NB4 (cell line): ENCODE measurements at regions not wholly inside any gene's neighbourhood (a gene's known extent, or its start where the extent isn't known, plus 50 kb on each side); places are given as distances from the start of the nearest gene placed in this dataset.

ENCODE experiments used
- DNase-seq: peaks from one replicate; pipeline ENCODE4 v3.0.0; 2010; ENCODE audit warnings: low read depth
- H3K4me3 ChIP-seq: one replicate; pipeline ENCODE4 v1.5.1; 2011; ENCODE audit warnings: mild to moderate bottlenecking, low read depth, low read length, moderate library complexity
- CTCF ChIP-seq: IDR thresholded peaks from one replicate; pipeline ENCODE4 v1.5.1; 2012; ENCODE audit warnings: low read depth, low read length
- MAX ChIP-seq: IDR thresholded peaks from 2 replicates; pipeline ENCODE4 v1.6.1; 2011; ENCODE audit warnings: low read depth, low read length
- MYC ChIP-seq: IDR thresholded peaks from 2 replicates; pipeline ENCODE4 v1.6.1; 2011; ENCODE audit warnings: low read depth, low read length
- POLR2A ChIP-seq: IDR thresholded peaks from 2 replicates; pipeline ENCODE4 v1.6.1; 2011; ENCODE audit warnings: mild to moderate bottlenecking; ENCODE audit not compliant: insufficient read length; ENCODE audit errors: extremely low read depth

GRCh38 chr2:196318517-196319377 is 147.4 kb upstream of the STK17B start:
- no peak for DNase-seq
- TF ChIP-seq MAX (no peak), CTCF (no peak), MYC (no peak), POLR2A (no peak)
- no peak overlapping the region for H3K4me3 ChIP-seq

GRCh38 chr2:196322973-196323810 is 151.8 kb upstream of the STK17B start:
- H3K4me3 ChIP-seq: no peak overlapping the region
- no peak for DNase-seq
- TF ChIP-seq CTCF: no peak
- TF ChIP-seq POLR2A: no peak
- TF ChIP-seq MAX: no peak
- TF ChIP-seq MYC: no peak

DNA sequence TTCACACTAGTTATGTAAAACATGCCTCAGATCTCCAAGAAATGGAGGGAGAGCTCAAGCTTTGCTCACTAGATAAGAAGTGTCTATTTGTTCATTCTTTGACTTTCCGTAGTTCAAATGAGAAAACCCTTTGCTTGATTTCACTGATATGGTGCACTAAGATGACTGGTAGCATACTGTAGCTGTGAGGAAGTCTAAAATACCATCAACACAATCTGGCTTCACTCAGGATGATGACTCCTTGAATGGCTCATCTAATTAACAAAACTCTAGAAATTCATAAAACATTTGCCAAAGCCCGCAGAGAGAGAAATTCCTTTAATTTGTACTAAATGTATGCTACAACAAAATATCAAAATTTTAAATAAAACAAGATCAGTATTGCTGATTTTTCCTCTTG is 152.8 kb upstream of the STK17B start:
- no peak for DNase-seq
- no peak overlapping the region for H3K4me3 ChIP-seq
- no peak for TF ChIP-seq MAX
- TF ChIP-seq CTCF: no peak
- no peak for TF ChIP-seq MYC
- no peak for TF ChIP-seq POLR2A

DNA sequence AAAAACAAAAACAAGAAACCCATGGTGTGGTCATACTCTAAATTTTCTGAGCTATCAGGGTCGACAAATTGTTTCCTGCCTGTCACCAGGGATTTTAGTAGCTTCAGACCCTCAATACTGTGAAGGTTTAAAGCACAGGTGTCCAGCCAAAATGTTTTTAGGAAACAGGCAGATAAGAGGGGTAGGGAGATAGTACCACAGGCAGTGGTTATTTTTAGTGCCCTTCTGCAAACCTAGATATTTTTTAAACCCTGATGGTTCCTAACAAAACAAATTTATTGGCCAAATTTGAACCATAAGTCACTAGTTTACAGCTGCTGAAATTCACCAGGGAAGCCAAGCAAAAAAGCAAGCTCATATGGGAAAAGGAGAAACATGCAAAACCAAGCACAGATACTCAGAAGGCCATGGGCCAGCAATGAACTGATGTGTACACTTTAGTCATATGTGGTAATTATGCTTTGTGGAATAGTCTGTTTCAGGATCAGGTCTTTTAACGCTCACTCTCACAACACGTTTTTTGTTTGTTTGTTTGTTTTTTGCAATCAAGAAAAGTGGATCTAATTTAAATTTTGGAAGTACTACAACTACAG is 156.8 kb upstream of the STK17B start:
- DNase-seq: no peak
- no peak for TF ChIP-seq MYC
- TF ChIP-seq CTCF: no peak
- TF ChIP-seq POLR2A: no peak
- no peak for TF ChIP-seq MAX
- H3K4me3 ChIP-seq: no peak overlapping the region

DNA sequence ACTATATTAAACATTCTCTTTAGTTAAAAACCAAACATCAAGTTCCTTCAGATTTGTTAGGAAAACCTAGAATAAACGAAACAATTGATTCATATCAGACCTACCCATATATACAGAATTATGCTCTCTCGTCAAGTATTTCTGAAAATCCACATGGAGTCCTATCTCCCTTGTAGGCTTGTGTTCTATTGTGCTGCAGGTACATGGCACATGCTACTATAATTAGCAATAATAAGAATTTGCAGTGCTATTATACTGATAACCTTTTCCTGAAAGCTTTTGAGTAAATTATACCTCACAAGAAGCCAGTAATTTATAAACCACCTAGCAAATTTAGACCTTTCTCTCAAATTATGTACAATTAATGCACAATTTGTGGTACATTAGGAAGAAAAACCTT is 158.6 kb upstream of the STK17B start:
- H3K4me3 ChIP-seq: no peak overlapping the region
- TF ChIP-seq POLR2A: no peak
- TF ChIP-seq MYC: no peak
- DNase-seq: no peak

DNA sequence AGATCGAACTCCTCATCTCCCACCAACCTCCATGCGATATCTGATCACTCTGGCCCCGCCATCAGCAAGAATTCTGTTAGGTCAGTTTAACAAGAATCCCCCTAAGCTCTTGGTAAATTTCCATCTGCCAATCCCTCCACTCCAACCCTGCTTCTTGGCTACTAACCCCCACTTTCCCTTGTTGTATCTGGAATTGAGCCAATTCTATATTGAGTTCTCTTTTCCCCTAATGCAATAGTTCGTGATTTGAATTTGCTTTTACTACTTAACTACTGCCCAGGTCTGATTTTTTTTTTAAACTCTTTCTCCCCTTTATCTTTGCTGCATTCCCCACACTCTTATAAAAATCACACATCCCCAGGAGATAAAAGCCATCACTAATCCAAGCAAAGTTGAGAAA is 159.3 kb upstream of the STK17B start:
- no peak for DNase-seq
- no peak overlapping the region for H3K4me3 ChIP-seq
- no peak for TF ChIP-seq POLR2A
- no peak for TF ChIP-seq CTCF
- TF ChIP-seq MAX: no peak
- TF ChIP-seq MYC: no peak
